ENCODE measurements at regions not wholly inside any gene's neighbourhood (a gene's known extent, or its start where the extent isn't known, plus 50 kb on each side); places are given as distances from the start of the nearest gene placed in this dataset.
"Not testable (repeated sequence)": the region's sequence is repeated elsewhere in the genome, so short reads cannot be mapped to it uniquely, and the experiment has no call there.

DNA sequence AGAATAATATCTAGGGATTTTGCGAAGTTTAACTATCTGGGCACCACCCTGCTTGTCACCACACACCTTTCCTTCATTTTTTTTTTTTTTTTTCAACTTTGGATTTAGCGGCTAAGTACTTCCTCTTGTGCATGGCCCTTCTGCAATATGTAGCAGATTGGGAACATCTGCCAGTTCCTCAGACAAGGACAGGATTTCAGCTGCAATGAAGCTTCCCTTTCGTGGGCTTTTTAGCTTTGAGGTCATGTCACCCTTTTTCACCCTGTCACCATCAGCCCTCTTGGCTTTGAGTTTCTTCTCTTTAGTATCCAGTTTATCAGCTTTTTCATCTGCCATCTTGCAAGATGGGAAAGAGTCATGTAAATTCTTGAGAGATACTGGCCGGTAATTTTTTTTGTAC, 81.6 kb upstream of the ETV1 start:
- intact Hi-C loops (cut with DNase I; ENCODE audit: low total_unique reads) (no loop called here), in situ Hi-C loops (cut with MboI; ENCODE audit: low sequenced_read_pairs in 4 of 4) (no loop called here)
- Histone ChIP-seq H3K27me3 (no peaks in the 10 kb centered on the region), H3K9me3 (no peaks in the 10 kb centered on the region), H3K4me3 (no peak overlapping the region), H3K27ac (no peak overlapping the region), H3K36me3 (no peaks in the 10 kb centered on the region), H3K4me1 (no peaks in the 10 kb centered on the region)
- ATAC-seq, result no peak
- TF ChIP-seq POLR2A (IDR thresholded peaks at IDR 0.05) (no peak), CTCF (IDR thresholded peaks at IDR 0.05 in 4 of 5, conservative IDR thresholded peaks at IDR 0.05 in 1 of 5) (no peak)
- no peak for DNase-seq

DNA sequence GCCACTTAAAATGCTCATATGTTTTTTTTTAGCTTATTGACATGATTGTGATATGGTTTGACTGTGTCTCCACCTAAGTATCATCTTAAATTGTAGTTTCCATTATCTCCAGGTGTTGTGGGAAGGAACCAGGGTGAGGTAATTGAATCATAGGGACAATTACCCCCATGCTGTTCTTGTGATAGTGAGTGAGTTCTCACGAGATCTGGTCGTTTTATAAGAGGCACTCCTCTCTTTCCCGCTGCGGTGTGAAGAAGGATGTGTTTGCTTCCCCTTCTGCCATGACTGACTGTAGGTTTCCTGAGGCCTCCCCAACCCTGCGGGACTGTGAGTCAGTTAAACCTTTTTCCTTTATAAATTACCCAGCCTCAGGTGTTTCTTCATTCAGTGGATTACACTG, 80.5 kb upstream of the ETV1 start:
- no peaks in the 10 kb centered on the region for H3K27me3 ChIP-seq
- TF ChIP-seq CTCF (IDR thresholded peaks at IDR 0.05 in 4 of 5, conservative IDR thresholded peaks at IDR 0.05 in 1 of 5), result no peak
- intact Hi-C loops (cut with DNase I; ENCODE audit: low total_unique reads), result no loop called here
- ATAC-seq, result no peak
- no peak for DNase-seq
- H3K27ac ChIP-seq, result no peak overlapping the region
- no peaks in the 10 kb centered on the region for H3K36me3 ChIP-seq
- no peaks in the 10 kb centered on the region for H3K4me1 ChIP-seq
- no peak overlapping the region for H3K4me3 ChIP-seq
- in situ Hi-C loops (cut with MboI; ENCODE audit: low sequenced_read_pairs in 4 of 4), result no loop called here
- no peaks in the 10 kb centered on the region for H3K9me3 ChIP-seq

- in situ Hi-C loops (cut with MboI; ENCODE audit: low sequenced_read_pairs in 4 of 4); H3K4me3 ChIP-seq; H3K36me3 ChIP-seq; DNase-seq; H3K4me1 ChIP-seq; H3K27ac ChIP-seq; intact Hi-C loops (cut with DNase I; ENCODE audit: low total_unique reads); H3K27me3 ChIP-seq; ATAC-seq; H3K9me3 ChIP-seq: not testable (repeated sequence)
These were observed 77.3 kb upstream of the ETV1 start for GRCh38 chr7:14066783-14067182.

DNA sequence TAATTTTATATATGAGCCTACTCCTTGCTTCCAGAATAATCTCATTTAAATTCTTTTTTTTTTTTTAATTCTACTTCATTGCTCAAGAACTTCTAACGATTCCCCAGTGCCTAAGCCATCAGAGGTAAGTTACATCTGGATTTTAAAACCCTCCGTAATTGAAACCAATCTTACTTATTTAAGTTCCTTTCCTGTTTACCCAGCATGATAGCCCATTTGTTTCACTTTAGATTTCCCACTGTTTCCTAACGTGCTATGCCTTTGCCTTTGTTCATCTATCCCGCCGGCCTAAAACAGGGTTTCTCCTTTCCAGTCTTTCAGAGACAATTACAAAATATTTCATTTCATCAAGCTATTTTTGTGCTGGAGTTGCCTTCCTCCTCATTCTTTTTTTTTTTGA, 75.8 kb upstream of the ETV1 start:
- no peaks in the 10 kb centered on the region for H3K4me1 ChIP-seq
- H3K27me3 ChIP-seq, result no peaks in the 10 kb centered on the region
- in situ Hi-C loops (cut with MboI; ENCODE audit: low sequenced_read_pairs in 4 of 4), result no loop called here
- no peak for DNase-seq
- ATAC-seq, result no peak
- no peaks in the 10 kb centered on the region for H3K9me3 ChIP-seq
- H3K4me3 ChIP-seq, result no peak overlapping the region
- H3K36me3 ChIP-seq, result no peaks in the 10 kb centered on the region
- H3K27ac ChIP-seq, result no peak overlapping the region
- intact Hi-C loops (cut with DNase I; ENCODE audit: low total_unique reads), result no loop called here
- no peak for TF ChIP-seq POLR2A (IDR thresholded peaks at IDR 0.05)
- no peak for TF ChIP-seq CTCF (IDR thresholded peaks at IDR 0.05 in 4 of 5, conservative IDR thresholded peaks at IDR 0.05 in 1 of 5)

DNA sequence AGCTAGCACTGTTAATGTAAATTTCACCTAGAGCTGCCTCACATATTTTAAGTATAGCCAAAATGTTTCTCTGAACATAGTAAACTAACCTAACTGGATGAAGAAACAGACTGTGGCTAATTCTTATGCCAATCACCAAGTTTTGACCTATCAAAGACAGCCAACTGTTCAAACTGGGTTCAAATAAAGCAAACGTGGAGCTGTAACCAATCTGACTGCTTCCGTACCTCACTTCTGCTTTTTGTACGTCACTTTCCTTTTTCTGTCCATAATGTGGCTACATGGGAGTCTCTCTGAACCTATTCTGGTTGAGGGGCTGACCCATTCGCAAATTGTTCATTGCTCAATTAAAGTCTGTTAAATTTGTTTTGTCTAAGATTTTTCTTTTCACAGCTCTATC, 66.3 kb upstream of the ETV1 start:
- Histone ChIP-seq H3K4me1 (no peaks in the 10 kb centered on the region), H3K27ac (no peak overlapping the region), H3K9me3 (no peaks in the 10 kb centered on the region), H3K36me3 (no peaks in the 10 kb centered on the region), H3K4me3 (no peak overlapping the region), H3K27me3 (no peaks in the 10 kb centered on the region)
- in situ Hi-C loops (cut with MboI; ENCODE audit: low sequenced_read_pairs in 4 of 4), result no loop called here
- DNase-seq (no peak), ATAC-seq (no peak)
- intact Hi-C loops (cut with DNase I; ENCODE audit: low total_unique reads), result no loop called here
- TF ChIP-seq CTCF (IDR thresholded peaks at IDR 0.05 in 4 of 5, conservative IDR thresholded peaks at IDR 0.05 in 1 of 5), result no peak
- TF ChIP-seq POLR2A (IDR thresholded peaks at IDR 0.05), result no peak
